Astrocyte of the spinal cord (primary cell): ENCODE measurements at regions not wholly inside any gene's neighbourhood (a gene's known extent, or its start where the extent isn't known, plus 50 kb on each side); places are given as distances from the start of the nearest gene placed in this dataset.
"Not testable (repeated sequence)": the region's sequence is repeated elsewhere in the genome, so short reads cannot be mapped to it uniquely, and the experiment has no call there.

Experiments used
- DNase-seq: peaks from one replicate; pipeline ENCODE4 v3.0.0; 2011; ENCODE audit warnings: low read depth, low spot score
- H3K4me3 ChIP-seq: 2 replicates; pipeline ENCODE4 v1.5.1; 2011; ENCODE audit warnings: low read depth, mild to moderate bottlenecking, low read length, moderate library complexity
- in situ Hi-C: cut with HindIII; loops from 2 replicates; pipeline ENCODE4 v1.10.0; 2017; ENCODE audit warnings: low sequenced_read_pairs
- TF ChIP-seq, protein P1 (sequence below): IDR thresholded peaks from 2 replicates; pipeline ENCODE4 v1.5.1; 2012; ENCODE audit warnings: low read depth, mild to moderate bottlenecking, low read length, inconsistent platforms

DNA sequence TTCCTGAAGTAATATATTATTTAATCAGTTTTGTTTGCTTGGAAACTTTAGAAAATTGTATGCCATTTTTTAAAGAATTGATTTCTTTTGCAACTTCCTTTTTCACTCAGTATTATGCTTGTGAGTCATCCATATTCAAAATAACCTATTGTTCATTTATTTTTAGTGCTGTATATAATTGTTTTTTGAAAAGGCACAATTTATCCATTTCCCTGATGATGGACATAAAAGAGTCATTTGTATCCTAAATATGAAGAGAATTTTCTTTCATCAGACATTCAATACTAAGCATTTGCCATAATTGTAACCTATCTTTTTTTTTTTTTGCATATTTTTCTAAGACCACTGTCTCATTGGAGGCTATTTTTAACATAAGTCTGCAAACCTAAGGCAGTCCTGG, 134.1 kb upstream of the SERPINE2 start:
- in situ Hi-C loops: no loop called here
- no peak for DNase-seq
- H3K4me3 ChIP-seq: no peak overlapping the region
- TF ChIP-seq, protein P1, sequence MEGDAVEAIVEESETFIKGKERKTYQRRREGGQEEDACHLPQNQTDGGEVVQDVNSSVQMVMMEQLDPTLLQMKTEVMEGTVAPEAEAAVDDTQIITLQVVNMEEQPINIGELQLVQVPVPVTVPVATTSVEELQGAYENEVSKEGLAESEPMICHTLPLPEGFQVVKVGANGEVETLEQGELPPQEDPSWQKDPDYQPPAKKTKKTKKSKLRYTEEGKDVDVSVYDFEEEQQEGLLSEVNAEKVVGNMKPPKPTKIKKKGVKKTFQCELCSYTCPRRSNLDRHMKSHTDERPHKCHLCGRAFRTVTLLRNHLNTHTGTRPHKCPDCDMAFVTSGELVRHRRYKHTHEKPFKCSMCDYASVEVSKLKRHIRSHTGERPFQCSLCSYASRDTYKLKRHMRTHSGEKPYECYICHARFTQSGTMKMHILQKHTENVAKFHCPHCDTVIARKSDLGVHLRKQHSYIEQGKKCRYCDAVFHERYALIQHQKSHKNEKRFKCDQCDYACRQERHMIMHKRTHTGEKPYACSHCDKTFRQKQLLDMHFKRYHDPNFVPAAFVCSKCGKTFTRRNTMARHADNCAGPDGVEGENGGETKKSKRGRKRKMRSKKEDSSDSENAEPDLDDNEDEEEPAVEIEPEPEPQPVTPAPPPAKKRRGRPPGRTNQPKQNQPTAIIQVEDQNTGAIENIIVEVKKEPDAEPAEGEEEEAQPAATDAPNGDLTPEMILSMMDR: no peak

DNA sequence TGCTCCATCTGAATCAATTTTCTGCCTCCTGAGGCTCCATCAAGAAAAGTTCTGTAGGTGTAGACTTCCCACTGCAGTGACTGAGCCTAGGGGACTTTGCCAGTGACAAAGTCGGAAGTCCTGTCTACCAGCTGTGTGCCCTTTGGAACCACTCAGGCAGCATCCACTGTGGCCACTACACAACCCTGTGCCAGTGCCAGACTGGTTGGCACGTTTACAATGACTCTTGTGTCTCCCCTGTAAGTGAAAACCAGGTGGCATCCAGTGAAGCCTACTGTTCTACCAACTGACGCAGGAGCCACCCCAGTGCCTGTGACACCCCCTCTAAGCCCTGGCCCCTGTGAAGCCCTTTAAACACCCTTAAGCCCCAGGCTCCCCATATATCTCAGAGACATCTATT, 132.1 kb upstream of the SERPINE2 start:
- TF ChIP-seq, protein P1: no peak
- H3K4me3 ChIP-seq: no peak overlapping the region
- DNase-seq: no peak
- in situ Hi-C loops: no loop called here

DNA sequence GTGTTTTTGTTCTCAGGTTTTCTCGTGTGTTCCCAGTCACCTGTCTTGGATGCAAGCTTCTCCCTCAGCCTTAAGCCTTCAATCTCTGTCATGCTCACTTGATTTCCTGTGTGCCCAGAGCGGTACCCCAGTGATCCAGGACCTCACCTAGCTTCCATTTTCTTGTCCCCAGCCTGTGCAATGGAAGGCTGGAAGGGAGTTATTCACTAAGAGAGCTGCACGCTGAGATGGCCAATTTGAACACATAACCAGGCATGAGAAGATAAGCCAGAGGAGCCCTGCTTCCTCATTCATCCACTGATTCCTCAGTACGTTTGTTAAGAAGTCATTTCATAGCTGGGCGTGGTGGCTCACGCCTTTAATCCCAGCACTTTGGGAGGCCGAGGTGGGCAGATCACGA, 130.8 kb upstream of the SERPINE2 start:
- no peak for DNase-seq

DNA sequence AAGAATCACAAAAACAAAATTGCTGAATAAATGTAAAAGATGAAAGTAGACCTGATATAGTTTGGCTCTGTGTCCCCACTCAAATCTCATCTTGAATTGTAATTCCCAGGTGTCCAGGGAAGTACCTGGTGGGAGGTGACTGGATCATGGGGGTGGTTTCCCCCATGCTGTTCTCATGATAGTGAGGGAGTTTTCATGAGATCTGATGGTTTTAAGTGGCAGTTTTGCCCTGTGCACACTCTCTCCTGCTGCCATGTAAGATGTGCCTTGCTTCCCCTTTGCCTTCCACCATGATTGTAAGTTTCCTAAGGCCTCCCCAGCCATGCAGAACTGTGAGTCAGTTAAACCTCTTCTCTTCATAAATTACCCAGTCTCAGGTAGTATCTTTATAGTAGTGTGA, 128.7 kb upstream of the SERPINE2 start:
- DNase-seq, in situ Hi-C loops, H3K4me3 ChIP-seq: not testable (repeated sequence)

More for the DNA sequence above, 130.8 kb upstream of the SERPINE2 start:
- H3K4me3 ChIP-seq: no peak overlapping the region
- in situ Hi-C loops: no loop called here
- TF ChIP-seq, protein P1: no peak

DNA sequence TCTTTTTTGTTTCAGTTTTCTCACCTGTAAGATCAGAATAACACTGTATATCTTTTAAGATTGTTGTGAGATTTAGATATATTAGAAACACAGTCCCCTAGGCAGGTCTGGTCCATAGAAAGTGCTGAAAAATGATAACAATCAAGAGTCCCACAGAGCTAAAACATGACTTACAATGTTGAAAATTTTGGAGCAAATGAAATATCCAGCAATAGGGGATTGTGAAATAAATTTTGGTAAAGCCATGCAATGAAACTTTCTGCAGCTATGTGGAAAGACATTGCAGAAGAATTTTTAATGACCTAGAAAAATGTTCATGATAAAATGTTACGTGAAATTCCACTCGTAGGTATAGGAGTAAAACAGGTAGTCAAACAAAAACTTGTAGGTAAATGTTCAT, 127.6 kb upstream of the SERPINE2 start:
- in situ Hi-C loops: no loop called here
- no peak overlapping the region for H3K4me3 ChIP-seq

DNA sequence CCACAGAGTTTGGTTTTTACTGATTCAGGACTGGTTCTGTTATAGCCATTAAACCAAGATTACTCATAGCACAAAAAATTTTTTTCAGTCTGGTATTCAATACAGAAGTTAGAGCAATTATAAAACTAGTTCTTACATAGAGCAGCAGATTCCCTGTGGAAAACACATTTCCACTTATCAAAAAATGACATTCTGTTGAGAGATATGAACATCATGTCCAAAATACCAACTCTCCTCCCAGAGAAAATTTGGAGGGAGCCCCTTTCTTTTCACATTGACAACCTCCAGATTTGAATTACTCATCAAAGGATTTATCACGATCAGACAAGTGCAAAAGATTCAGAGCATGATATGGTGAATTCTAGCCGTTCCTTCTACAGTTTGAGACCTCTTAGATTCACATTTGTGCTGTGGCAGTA, 126.8 kb upstream of the SERPINE2 start:
- peak; percentile 67 for DNase-seq
- in situ Hi-C loops: no loop called here

More for the DNA sequence above, 127.6 kb upstream of the SERPINE2 start:
- TF ChIP-seq, protein P1: no peak
- DNase-seq: no peak

DNA sequence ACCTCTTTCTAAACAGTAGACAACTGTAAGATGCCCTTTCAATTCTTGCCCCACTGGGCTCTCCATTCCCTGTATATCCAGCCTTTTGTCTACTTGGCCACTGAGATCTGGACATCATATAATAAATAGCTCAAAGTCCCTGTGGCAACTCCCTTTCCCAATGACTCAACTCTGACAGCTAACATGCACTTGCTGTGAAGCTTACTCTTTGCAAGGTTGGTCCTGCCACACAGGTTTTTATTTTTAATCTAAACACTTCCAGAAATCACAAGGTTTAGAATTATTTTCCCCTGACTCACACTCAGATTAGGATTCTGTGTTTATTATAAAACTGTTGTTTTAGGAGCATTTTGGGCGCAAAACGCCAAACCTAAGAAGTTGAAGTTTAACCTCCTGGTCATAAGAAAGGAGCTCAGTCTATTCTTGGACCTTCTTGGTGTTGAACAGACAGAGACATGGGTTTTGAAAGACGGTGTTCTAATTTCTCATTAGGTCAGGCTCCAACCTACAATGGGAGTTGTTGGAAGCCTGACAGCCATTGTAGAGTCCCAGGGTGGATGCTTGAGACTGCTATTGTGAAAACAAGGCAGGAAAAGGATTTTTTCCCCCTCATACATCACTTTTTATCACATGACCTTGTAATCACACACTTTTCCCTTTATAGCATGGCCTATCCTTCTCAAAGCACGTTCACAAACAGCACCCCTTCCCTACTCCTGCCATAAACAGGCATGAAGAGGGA, 124.7 kb upstream of the SERPINE2 start:
- TF ChIP-seq, protein P1: no peak
- in situ Hi-C loops: no loop called here
- H3K4me3 ChIP-seq: no peak overlapping the region
- peak; percentile 61 for DNase-seq

More for the DNA sequence above, 126.8 kb upstream of the SERPINE2 start:
- TF ChIP-seq, protein P1: no peak
- no peak overlapping the region for H3K4me3 ChIP-seq
